NCI-H187 (cell line): ENCODE measurements at regions not wholly inside any gene's neighbourhood (a gene's known extent, or its start where the extent isn't known, plus 50 kb on each side); places are given as distances from the start of the nearest gene placed in this dataset.

Experiments
- DNase-seq, 2 experiments: peaks; one replicate each; lab custom pipeline; 2025; lab: John Stamatoyannopoulos, UW

GRCh38 chr3:182216311-182216970 lies 504.7 kb downstream of the SOX2 start:
- DNase-seq, result no peak

GRCh38 chr3:182220013-182220412 lies 508.3 kb downstream of the SOX2 start:
- no peak for DNase-seq

GRCh38 chr3:182220471-182220870 lies 508.7 kb downstream of the SOX2 start:
- DNase-seq, result no peak

DNA sequence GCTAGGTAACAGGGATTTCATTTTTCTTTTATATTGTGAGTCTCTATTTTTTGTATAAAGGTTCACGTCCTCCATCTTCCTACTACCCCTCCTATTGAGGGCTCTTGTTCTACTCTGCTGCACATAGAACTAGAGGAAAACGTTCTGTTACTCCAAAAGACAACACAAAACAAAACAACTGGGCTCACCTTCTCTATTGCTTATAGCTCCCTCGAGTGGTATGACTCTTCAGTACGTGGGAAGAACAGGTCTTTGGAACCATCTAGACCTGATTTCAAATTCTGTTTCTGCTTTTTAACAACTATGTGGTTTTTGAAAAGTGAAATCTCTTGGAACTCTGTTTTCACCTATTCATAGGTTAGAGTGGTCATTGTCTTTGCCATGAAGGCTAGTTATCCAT lies 515.3 kb downstream of the SOX2 start:
- no peak for DNase-seq

GRCh38 chr3:182233405-182233804 lies 521.7 kb downstream of the SOX2 start:
- DNase-seq, result no peak

- DNase-seq, result no peak
Observed at GRCh38 chr3:182233957-182234356, 522.2 kb downstream of the SOX2 start.

GRCh38 chr3:182234881-182235280 lies 523.2 kb downstream of the SOX2 start:
- DNase-seq, result no peak

DNA sequence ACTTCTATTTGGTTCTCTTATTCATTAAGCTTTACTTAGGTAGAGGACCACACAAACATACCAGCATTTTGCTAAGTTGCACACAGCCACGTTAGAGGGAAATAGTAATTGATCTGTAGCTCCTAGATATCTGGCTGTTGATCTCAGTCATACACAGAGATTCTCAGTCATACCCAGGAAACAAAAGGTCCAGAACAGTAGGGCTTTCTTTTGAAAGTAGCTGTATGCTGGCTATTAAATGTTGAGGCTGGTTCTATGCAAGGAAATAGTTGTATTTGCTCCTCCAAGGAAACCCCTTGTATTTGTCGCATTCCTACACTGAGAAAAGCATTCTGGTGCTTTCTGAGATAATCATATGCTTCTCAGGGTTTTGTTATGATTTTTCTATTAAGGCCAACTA lies 523.8 kb downstream of the SOX2 start:
- DNase-seq, result no peak

- DNase-seq, result no peak
Observed at GRCh38 chr3:182238126-182238525, 526.4 kb downstream of the SOX2 start.

DNA sequence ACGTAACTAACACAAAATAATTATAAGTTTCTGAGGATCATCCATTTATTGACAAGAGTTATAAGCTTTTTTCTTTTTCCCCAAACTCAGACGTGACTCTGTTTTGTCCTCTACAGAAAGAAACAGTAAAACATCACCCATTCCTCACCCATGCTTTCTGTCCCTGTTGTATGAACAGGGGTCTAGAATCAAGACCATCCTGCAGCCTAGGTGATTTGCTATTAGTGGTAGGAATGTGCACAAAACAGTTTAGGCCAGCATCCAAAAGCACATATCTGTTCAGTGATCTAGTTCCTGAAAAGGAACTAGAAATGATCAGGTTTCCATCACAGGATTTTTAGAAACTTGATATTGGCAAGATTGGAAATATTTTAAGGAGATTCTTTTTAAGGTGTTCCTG lies 527.6 kb downstream of the SOX2 start:
- no peak for DNase-seq

GRCh38 chr3:182240474-182240873 lies 528.7 kb downstream of the SOX2 start:
- no peak for DNase-seq

DNA sequence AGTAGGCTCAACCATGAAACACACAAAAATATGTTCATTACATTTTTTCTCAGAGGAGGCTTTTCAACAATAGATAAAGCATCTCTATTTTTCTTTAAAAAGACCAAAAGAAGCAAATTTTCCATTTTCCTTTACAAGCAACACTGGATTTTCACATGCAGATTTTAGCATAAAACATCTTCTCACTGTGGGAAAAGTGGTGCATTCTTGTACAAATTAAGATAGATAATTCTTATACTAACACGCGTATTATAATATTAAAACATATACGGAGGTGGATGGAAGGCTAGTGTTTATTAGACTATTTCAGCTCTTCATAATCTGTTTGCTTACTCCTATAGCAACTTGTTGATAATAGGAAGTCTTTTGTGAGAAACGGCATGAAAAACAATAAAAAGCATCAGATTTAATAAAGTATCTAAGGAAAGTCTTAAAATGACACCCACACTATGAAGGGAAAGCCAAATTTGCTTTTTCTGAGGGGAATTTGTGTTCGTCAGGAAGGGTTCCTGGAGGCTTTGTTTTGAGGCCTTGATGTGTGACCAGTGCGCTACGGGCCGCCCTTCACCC lies 529.6 kb downstream of the SOX2 start:
- no peak for DNase-seq

DNA sequence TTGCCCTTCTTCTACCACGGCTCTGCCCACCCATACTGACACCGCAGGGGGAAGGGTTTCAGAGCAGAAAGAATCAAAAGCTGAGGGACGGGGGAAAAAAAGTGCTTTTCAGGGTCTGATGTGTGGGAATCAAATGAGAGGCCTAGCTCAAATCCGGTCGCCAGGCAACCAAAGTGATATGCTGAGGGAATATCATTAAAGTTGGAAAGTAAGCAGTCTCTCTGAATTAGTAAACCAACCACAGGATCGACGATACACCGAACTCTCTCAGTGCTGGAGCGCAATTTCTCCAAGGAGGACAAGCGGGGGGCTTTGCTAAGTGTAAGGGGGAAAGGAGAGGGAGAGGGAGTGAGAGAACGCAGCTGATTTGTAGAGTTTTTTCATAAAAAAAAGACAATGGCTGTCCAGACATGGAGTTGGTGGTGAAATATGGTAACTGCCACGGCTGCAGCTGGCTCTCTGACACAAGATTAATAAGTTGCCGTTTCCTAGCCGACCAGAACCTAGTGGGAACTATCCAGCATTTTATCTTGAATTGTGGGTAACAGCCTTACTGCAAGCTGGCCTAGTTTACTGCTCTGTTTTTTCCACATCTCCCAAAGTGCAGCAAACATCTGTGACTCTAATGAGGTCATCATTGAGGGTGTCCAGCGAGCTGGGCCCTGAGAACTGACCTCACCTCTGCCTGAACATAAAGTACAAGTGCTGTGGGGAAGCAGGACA lies 530.2 kb downstream of the SOX2 start:
- no peak for DNase-seq

DNA sequence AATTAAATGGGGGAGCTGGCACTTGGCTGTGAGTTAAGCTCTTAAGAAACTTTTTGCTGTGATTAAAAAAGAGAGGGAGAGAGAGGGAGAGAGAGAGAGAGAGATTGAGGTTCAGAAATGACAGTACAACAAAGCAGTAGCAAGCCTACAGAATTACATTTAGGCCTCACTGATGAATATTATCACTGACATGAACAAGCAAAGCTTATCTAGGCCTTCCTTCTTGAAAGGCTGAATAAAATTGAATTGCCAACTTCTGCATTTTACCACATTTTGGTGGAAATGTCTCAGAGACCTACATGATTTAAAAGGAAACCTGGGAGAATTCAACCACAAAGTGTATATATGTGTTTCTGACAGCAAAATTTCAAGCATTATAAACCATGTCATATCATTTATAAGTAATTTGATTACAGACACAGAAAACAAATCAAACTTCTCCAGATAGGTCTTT lies 530.8 kb downstream of the SOX2 start:
- DNase-seq, result no peak

DNA sequence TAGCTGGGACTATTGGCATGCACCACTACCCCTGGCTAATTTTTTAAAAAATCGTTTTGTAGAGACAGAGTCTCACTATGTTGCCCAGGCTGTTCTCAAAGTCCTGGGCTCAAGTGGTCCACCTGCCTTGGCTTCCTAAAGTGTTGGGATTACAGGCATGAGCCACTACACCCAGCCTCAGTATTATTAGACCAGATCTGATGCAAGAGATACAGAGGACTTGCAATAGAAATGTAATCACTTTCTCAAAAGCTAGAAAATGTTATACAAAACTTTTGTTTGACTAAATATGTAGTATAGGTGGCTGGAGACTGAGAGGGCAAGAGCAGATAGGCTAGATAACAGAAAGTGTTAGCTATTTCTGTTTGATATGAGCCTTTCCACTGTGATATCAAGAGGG lies 531.9 kb downstream of the SOX2 start:
- DNase-seq, result no peak

DNA sequence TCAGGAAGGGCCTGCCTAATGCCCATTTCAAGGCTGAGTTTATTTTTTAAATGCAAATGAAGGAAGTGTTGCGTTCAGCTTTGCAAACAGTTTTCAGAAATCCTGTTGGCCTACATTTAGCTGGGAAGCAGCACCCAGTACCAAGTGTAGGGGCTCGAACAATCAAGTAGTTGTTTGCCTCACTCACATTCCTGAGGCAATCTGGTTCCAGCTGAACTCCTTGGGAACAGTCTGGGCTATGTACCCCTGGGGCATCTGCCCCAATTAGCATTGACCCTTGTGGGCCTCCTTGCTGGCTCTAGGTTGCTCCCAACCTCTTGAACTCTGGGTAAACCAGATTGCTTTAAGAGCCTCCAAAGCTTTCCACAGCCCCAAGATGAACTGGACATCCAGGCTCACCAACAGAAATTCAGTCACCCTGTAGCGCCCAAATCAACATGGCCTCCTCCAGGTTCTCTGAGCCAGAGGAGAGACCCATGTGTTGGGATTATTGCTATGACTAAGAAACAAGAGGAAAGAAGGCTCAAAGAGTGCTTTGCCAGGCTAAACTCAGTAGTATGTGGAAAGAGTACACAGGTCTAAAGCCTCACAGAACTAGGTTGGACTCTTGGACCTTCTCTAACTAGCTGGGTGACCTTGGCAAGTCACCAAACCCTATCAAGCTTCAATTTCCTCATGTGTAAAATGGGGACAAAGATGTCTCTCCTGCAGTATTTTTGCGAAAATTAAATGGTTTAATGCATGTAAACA lies 532.7 kb downstream of the SOX2 start:
- DNase-seq, result no peak

DNA sequence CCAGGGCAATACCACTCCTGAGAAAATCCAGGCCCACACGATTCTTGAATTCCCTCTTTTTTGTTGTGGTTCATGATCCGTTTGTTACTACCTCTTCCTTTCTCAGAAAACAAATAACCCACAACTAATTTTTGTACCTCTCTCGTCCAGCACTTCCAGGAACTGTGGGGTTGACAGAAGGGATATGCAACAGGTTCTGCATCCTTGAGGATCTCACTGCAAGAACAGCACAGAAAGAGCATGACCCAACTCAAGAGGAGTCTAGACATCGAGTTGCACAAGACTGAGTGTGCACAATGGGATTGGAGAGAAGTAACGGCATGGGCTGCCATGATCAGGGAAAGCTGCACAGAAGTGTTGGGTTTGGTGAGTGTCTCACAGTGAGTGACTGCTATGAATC lies 533.3 kb downstream of the SOX2 start:
- DNase-seq, result no peak

GRCh38 chr3:182246870-182247269 lies 535.1 kb downstream of the SOX2 start:
- DNase-seq, result no peak

GRCh38 chr3:182248349-182248880 lies 536.7 kb downstream of the SOX2 start:
- DNase-seq, result no peak

DNA sequence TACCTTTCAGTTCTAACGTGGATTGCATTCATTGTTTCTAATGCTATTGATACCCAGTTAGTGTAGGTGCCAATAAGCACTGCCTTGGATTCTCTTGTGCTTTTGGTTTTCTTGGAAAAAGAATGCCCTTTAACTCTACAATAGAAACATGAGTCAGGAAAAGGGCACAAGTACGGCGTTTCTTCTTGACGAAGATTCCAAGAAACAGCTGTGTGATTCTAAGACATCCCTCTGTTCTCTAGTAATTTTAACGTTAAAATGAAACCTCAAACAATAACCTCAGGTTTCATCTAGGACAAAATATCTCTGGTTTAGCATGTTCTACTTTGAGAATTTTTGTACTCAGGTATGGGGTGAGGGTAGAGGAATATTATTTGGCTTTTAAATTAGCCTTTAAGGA lies 540.5 kb upstream of the ATP11B start:
- DNase-seq, result no peak

GRCh38 chr3:182255158-182255557 lies 538.1 kb upstream of the ATP11B start:
- no peak for DNase-seq

GRCh38 chr3:182257361-182257760 lies 535.9 kb upstream of the ATP11B start:
- DNase-seq, result no peak
